ENCODE measurements at regions not wholly inside any gene's neighbourhood (a gene's known extent, or its start where the extent isn't known, plus 50 kb on each side); places are given as distances from the start of the nearest gene placed in this dataset.

GRCh38 chr12:126998031-126998430, 1268.9 kb upstream of the TMEM132C start:
- TF ChIP-seq CTCF (IDR thresholded peaks at IDR 0.05): no peak
- TF ChIP-seq POLR2A (IDR thresholded peaks at IDR 0.05): no peak

All from adrenal gland (tissue), 5 donors.